ENCODE measurements at regions not wholly inside any gene's neighbourhood (a gene's known extent, or its start where the extent isn't known, plus 50 kb on each side); places are given as distances from the start of the nearest gene placed in this dataset.
"Not testable (repeated sequence)": the region's sequence is repeated elsewhere in the genome, so short reads cannot be mapped to it uniquely, and the experiment has no call there.

GRCh38 chr20:48490961-48491831 is 336.6 kb downstream of the PREX1 start:
- DNase-seq: no peak

GRCh38 chr20:48490341-48490740 is 337.5 kb downstream of the PREX1 start:
- not testable (repeated sequence) for DNase-seq

- DNase-seq: no peak
These were observed 338.1 kb downstream of the PREX1 start for GRCh38 chr20:48489656-48490055.

- no peak for DNase-seq
These were observed 338.7 kb downstream of the PREX1 start for GRCh38 chr20:48489046-48489463.

DNA sequence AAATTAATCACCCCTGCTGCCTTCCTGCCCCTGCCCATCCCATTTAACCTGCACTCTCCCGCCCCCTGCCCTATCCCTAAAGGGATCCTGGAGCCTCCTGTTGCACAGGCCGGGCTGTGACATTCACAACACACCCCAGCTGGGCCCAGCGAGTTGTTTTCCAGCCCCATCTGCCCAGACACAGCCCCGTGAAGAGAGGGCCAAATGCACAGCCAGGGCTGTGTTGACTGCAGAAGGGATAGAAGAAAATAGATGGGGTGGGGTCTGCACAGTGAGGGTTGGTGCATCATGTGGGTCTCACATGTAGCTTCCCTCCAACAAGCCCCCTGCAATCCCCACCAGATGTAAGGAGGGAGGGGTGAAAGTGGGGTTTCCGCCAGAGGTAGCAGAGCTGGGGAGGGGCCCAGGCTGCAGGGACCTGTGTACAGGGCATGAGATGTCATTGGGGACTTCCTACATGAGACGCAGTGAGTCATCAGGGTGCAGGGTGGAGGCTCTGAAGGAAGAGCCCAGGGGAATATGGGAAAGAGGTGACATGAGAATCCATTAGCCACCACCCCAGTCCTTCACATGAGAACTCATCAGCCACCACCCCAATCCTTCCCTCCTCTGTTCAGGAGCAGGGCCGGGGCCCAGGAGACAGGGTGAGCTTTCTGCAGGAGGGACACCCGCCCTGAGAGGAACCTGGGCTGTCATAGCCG is 339.3 kb downstream of the PREX1 start:
- not testable (repeated sequence) for DNase-seq

DNA sequence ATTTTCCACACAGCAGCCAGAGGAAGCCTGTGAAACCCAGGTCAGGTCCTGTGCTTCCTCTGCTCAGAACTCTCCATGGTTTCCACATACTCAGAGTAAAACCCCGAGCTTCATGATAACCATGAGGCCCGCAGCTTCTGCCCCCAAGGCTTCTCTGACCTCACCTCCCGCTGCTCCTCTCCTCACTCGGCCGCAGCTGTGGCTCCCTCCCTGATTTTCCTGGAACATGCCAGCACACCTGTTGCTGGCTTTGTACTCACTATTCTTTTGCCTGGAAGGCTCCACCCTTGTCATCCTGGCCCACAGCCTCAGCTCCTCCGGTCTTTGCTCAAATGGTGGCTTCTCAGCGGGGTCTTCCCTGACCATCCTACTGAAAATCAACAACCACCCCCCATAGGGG is 341.7 kb downstream of the PREX1 start:
- no peak for DNase-seq

GRCh38 chr20:48485153-48485552 is 342.6 kb downstream of the PREX1 start:
- DNase-seq: not testable (repeated sequence)

DNA sequence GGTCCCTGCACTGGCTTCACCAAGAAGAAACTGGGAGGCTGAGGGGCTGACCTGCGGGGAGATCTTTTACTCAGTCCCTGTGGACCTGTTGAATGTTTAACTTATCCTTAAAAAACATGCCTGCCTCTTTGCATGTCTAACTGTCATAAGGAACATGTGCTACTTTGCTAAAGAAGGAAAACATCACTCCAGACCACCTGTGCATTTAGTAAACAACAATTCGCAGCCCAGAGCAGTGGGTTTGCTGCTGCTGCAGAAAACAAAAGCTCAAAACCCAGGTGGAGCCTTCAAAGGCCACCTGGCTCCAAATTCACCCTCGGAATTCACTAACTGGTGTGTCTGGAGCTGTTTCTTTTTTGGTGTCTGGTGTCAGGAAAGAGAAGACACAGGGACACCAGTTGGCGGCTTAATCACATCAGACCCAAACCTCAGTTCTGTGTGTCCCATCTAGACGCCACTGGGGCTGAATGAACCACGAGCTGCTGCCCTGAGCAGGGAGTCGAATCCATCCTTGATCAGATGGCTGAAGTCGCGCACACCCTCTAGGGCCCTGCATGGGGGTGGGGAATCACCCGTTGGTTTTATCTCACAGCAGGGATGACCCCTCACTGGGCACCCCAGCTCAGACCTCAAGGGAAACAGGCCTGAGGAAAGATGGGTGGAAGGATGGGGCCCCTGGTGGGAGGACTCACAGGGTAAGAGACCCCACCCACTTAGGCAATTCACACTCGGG is 344.3 kb downstream of the PREX1 start:
- DNase-seq: no peak

DNA sequence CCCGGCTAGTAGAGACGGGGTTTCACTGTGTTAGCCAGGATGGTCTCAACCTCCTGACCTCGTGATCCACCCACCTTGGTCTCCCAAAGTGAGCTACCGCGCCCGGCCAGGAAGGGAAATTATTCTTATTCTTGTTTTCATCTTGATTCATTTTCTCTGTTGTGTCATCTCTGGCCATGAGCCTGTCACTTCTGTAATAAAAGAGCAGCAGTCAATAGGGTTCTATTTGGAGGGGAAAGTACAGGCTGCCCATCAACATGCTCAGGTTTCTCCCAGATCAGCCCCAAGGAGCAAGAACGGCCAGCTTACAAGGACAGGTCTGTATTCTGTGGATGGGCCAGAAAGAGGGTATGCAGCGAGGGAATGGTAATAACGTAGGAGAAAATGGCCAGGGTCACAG is 345.0 kb downstream of the PREX1 start:
- DNase-seq: no peak

- DNase-seq: no peak
These were observed 347.5 kb downstream of the PREX1 start for GRCh38 chr20:48480216-48480772.

DNA sequence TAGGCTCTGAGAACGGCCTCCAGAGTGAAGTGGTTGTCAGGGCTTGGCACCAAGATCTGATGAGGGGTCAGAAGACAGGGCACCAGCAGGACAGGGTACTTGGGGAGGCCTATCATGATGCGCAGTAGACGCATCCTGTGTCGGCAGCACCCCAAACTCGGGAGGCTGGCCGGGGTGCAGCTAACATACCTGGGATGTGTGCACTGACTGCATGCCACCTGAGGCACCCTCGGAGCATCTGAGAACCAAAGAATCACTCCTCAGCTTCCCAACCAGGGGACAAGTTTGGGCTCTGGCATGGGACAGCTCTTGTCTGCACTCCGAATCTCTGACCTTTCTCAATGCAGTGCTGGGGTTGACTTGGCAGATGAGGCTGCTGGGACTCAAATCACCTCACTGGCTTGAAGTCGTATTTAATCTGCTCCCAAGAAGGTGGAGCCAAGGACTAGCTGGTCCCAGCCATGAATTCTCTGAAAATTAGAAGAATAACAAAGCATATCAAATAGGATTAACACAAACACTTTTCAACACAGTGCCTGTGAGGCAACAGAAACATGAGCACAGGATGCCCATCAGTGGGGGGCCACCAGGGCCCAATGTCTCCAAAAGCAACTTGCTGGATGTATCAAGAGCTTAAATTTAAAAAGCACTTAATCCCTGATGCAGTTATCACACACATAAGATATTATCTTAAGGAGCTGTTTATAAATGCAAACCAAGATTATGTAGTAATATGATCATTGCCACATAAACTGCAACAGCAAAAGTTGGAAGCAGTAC is 348.8 kb downstream of the PREX1 start:
- no peak for DNase-seq

GRCh38 chr20:48478370-48478769 is 349.4 kb downstream of the PREX1 start:
- no peak for DNase-seq

DNA sequence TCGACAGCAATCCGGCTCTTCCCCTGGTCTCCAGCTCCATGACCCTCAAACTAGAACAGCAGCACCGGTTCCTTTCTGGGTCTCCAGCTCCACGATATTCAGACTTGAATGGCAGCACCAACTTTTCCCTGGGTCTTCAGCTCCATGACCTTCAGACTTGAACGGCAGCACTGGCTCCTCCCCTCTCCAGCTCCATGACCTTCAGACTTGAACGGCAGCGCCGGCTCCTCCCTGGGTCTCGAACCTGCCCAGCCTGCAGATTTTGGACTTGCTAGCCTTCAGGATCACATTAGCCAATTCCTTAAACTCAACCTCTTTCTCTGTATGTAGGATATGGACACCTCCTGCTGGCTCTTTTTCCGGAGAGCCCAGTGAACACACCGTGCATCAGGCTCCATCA is 350.9 kb downstream of the PREX1 start:
- no peak for DNase-seq

- DNase-seq: no peak
These were observed 353.8 kb downstream of the PREX1 start for GRCh38 chr20:48474022-48474421.

DNA sequence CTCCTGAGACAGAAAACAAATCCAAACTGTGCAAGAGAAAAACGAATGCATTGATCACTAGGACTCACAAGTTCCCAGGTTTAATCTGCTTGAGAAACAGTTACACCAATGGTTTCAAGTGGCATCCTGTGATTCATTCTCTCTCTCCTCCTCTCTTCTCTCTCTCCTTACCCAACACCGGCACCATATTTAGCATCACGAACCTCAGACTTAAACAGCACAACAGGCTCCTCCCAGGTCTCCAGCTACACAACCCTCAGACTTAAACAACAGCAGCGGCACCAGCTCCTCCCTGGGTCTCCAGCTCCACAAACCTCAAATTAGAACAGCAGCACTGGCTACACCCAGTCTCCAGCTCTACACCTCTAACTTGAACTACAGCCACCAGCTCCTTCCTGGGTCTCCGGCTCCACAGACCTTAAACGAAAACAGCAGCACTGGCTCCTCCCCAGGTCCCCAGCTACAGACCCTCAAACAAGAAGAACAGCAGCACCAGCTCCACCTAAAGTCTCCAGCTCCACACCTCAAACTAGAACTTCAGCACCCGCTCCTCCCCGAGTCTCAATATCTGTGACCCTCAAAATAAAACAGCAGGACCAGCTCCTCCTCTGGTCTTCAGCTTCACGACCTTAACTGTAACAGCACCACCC is 355.9 kb downstream of the PREX1 start:
- no peak for DNase-seq

DNA sequence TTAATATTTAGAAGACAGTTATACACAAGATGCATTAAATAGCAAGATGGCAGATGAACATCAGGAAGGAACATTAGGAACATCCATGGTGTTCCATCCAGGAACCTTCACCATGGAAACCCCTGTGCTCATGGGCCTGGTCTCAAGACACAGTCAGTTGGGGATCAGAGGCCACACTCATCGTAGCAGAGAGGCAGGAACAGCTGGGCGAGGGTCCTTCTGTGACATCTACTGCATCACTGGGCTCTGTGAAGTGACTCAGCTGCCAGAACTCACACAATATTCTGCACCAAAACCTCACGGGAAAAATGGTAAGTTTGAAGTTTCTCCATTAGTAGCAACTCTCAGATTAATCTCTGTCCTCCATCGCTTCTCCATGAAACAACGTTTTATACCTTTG is 356.6 kb downstream of the PREX1 start:
- DNase-seq: no peak

DNA sequence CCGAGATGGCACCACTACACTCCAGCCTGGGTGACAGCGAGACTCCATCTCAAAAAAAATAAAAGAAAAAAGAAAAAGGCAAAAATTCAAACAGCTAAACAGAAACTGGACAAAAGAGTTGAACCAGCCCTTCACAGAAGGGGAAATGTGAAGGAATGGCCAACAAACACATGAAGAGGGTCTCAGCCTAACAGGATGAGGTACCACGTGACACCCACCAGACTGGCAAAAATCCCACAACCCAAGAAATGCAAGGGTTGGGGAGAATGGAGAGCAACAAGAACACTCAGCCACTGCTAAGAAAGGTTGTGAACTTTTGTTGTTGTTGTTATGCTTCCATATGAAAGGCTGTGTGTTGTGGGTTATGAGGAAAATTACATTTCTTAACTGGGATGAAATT is 357.7 kb downstream of the PREX1 start:
- no peak for DNase-seq

DNA sequence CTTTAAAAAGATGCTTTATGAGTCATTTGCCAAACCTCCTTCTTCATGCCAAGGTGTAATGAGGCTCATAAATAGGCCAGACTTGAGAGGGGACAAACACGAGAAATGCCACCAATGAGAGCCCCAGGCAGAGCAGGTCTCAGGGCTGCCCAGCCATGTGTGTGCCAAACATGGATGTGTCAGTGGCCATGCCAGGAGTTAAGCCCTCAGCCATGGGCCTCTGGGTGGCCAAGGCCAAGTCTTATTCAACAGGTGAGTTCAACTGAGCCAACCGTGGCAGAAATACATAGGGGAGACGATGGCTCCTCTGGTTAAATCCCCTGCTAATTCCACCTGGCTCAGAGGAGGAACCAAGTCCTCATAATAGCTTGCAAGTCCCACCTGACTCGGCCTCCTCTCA is 358.8 kb downstream of the PREX1 start:
- DNase-seq: no peak

GRCh38 chr20:48468571-48468970 is 359.2 kb downstream of the PREX1 start:
- DNase-seq: no peak

- DNase-seq: no peak
These were observed 360.2 kb downstream of the PREX1 start for GRCh38 chr20:48467622-48468021.

GRCh38 chr20:48465271-48465670 is 362.5 kb downstream of the PREX1 start:
- no peak for DNase-seq
